Tibial nerve (tissue), 4 donors: ENCODE measurements at regions not wholly inside any gene's neighbourhood (a gene's known extent, or its start where the extent isn't known, plus 50 kb on each side); places are given as distances from the start of the nearest gene placed in this dataset.

ENCODE experiments used
- DNase-seq, 2 donors: peaks; one replicate each; pipeline ENCODE4 v3.0.0-alpha.2; 2019; ENCODE audit warnings: low spot score in 2 of 2
- H3K27ac ChIP-seq, 4 donors: fragments of 200-600 bp; sonication (generic) in 3 of 4; one replicate each; pipeline ENCODE4 v1.5.1; 2017 to 2019; ENCODE audit warnings: mild to moderate bottlenecking in 1 of 4
- H3K27me3 ChIP-seq, 2 donors: fragments of 200-600 bp; sonication (generic) in 1 of 2; one replicate each; pipeline versions ENCODE4 v1.5.1 to v1.6.0; 2017 to 2019
- H3K36me3 ChIP-seq, 3 donors: fragments of 200-600 bp; sonication (generic); one replicate each; pipeline ENCODE4 v1.5.1; 2018 to 2019
- H3K4me1 ChIP-seq, 4 donors: fragments of 200-600 bp; sonication (generic) in 3 of 4; one replicate each; pipeline ENCODE4 v1.5.1; 2017 to 2019
- H3K4me3 ChIP-seq, 4 donors: fragments of 200-600 bp; sonication (generic) in 3 of 4; one replicate each; pipeline ENCODE4 v1.5.1; 2017 to 2019; ENCODE audit warnings: mild to moderate bottlenecking in 1 of 4, moderate library complexity in 1 of 4
- H3K9me3 ChIP-seq, 4 donors: fragments of 200-600 bp; sonication (generic) in 3 of 4; one replicate each; pipeline ENCODE4 v1.5.1; 2017 to 2019
- EP300 ChIP-seq, 2 donors: sonication (generic); formaldehyde crosslinking; IDR thresholded peaks; one replicate each; pipeline ENCODE4 v1.6.1; 2017; ENCODE audit warnings: antibody characterized with exemption in 2 of 2, mild to moderate bottlenecking in 1 of 2
- POLR2A ChIP-seq, 2 donors: fragments of 450-650 bp; IDR thresholded peaks; one replicate each; pipeline ENCODE4 v1.6.1; 2017; ENCODE audit warnings: antibody characterized with exemption in 2 of 2, mild to moderate bottlenecking in 2 of 2, moderate library complexity in 2 of 2
- WGBS, 2 donors: methylation state at CpG; one replicate each; pipeline ENCODE4 v1.1.5; 2018; 5-methylcytosine and 5-hydroxymethylcytosine counted together
- TF ChIP-seq, protein P1 (sequence below), 5 experiments: fragments of 200-600 bp in 3 of 5; fragments of 450-650 bp in 2 of 5; sonication (generic) in 3 of 5; IDR thresholded peaks; one replicate each; pipeline ENCODE4 v1.5.1; 2016 to 2019; ENCODE audit warnings: antibody characterized with exemption in 5 of 5, mild to moderate bottlenecking in 3 of 5, moderate library complexity in 2 of 5

DNA sequence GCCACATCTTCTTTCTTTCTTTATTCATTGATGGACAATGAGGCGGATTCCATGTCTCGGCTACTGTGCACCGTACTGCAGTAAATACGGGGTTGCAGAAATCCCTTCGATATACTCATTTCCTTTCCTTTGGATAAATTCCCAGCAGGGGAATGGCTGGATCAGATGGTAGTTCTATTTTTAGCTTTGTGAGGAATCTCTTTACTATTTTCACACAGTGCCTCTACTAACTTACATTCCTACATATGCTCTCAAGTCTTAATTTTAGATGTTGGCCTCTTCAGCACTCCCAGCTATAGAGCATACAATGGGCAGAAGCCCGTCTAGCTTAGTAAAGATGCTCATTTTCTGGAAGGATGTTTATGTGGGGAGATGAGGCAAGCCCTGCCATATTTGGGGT is 317.4 kb downstream of the ASMT start:
- no peak overlapping the region for H3K4me3 ChIP-seq
- DNase-seq, result no peak
- peaks cover 0 to 5% (median 0%) of the 10 kb centered on the region in 4 donors for H3K9me3 ChIP-seq
- TF ChIP-seq EP300 (IDR thresholded peaks at IDR 0.05) (no peak), POLR2A (IDR thresholded peaks at IDR 0.05) (no peak)
- TF ChIP-seq, protein P1, sequence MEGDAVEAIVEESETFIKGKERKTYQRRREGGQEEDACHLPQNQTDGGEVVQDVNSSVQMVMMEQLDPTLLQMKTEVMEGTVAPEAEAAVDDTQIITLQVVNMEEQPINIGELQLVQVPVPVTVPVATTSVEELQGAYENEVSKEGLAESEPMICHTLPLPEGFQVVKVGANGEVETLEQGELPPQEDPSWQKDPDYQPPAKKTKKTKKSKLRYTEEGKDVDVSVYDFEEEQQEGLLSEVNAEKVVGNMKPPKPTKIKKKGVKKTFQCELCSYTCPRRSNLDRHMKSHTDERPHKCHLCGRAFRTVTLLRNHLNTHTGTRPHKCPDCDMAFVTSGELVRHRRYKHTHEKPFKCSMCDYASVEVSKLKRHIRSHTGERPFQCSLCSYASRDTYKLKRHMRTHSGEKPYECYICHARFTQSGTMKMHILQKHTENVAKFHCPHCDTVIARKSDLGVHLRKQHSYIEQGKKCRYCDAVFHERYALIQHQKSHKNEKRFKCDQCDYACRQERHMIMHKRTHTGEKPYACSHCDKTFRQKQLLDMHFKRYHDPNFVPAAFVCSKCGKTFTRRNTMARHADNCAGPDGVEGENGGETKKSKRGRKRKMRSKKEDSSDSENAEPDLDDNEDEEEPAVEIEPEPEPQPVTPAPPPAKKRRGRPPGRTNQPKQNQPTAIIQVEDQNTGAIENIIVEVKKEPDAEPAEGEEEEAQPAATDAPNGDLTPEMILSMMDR (IDR thresholded peaks at IDR 0.05), result no peak
- H3K27ac ChIP-seq, result no peak overlapping the region
- no peaks in the 10 kb centered on the region for H3K4me1 ChIP-seq
- H3K27me3 ChIP-seq, result no peaks in the 10 kb centered on the region
- WGBS, 2 donors, result 54 to 61% methylated on average over 6 of the region's 6 CpGs
- no peaks in the 10 kb centered on the region for H3K36me3 ChIP-seq

DNA sequence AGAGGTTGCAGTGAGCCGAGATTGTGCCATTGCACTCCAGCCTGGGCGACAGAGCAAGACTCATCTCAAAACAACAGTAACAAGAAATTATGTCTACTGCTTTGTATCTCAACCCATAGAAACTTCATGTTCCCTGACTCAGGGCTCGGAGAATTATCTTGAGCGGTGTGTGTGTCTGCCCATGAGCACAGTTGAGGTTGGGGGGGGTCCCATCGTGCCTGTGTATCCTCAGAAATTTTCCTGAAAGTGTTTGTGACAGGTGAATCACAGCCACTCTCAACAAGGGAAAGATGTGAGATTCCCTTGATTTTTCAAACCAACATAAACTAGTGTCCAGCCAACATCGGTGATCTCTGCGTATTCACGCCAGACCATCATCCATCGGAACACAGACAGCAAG is 319.1 kb downstream of the ASMT start:
- Histone ChIP-seq H3K27me3 (no peaks in the 10 kb centered on the region), H3K4me3 (no peak overlapping the region), H3K9me3 (peaks cover 0 to 5% (median 0%) of the 10 kb centered on the region in 4 donors), H3K4me1 (no peaks in the 10 kb centered on the region), H3K36me3 (no peaks in the 10 kb centered on the region), H3K27ac (no peak overlapping the region)
- DNase-seq, result no peak
- TF ChIP-seq, protein P1 (IDR thresholded peaks at IDR 0.05), result no peak
- TF ChIP-seq EP300 (IDR thresholded peaks at IDR 0.05) (no peak), POLR2A (IDR thresholded peaks at IDR 0.05) (no peak)
- WGBS, 2 donors, result 91 to 92% methylated on average over 9 of the region's 9 CpGs

DNA sequence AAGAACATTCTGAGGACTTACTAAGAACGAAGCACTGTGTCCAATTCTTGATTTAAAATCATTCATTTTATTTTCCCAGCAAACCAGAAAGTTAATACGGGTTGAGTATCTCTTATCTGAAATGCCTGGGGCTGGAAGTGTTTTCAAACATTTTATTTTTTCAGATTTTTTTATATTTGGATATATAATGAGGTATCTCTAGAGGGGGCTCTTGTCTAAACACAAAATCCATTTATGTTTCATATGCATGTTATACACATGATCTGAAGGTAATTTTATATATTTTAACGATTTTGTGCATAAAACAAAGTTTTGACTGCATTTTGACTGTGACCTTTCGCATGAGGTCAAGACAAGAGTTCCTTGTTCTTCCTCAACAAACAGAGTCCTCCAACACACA is 320.9 kb downstream of the ASMT start:
- TF ChIP-seq, protein P1 (IDR thresholded peaks at IDR 0.05), result no peak
- no peak for TF ChIP-seq POLR2A (IDR thresholded peaks at IDR 0.05)
- TF ChIP-seq EP300 (IDR thresholded peaks at IDR 0.05), result no peak
- Histone ChIP-seq H3K36me3 (no peaks in the 10 kb centered on the region), H3K4me1 (no peaks in the 10 kb centered on the region), H3K4me3 (no peak overlapping the region), H3K27ac (no peak overlapping the region), H3K27me3 (no peaks in the 10 kb centered on the region), H3K9me3 (peaks cover 0 to 5% (median 0%) of the 10 kb centered on the region in 4 donors)
- WGBS, 2 donors, result 56 to 61% methylated on average over 4 of the region's 4 CpGs
- no peak for DNase-seq

DNA sequence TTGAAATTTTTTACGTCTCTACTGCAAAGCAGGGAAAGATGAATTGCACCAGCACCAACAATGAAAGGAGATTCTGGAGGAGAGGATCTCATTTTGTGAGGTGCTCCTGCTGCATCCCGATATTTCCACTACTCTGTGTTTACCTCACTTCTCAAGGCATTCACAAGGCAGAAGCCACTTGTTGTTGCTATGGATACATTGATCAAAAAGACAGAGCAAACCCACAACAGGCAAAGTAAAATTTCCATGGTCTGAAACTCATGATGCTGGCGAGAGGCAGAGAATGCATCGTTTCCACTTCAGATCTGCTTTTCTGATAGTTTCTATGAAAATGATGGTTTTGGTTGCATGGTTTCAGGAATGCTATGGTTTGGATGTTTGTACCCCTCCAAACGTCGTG is 323.3 kb downstream of the ASMT start:
- no peaks in the 10 kb centered on the region for H3K4me1 ChIP-seq
- no peak overlapping the region for H3K4me3 ChIP-seq
- no peak overlapping the region for H3K27ac ChIP-seq
- H3K9me3 ChIP-seq, result peaks cover 0 to 9% (median 0%) of the 10 kb centered on the region in 4 donors
- DNase-seq, result no peak
- no peaks in the 10 kb centered on the region for H3K27me3 ChIP-seq
- TF ChIP-seq POLR2A (IDR thresholded peaks at IDR 0.05), result no peak
- TF ChIP-seq, protein P1 (IDR thresholded peaks at IDR 0.05), result no peak
- TF ChIP-seq EP300 (IDR thresholded peaks at IDR 0.05), result no peak
- no peaks in the 10 kb centered on the region for H3K36me3 ChIP-seq
- 89 to 93% methylated on average over 6 of the region's 6 CpGs for WGBS, 2 donors

DNA sequence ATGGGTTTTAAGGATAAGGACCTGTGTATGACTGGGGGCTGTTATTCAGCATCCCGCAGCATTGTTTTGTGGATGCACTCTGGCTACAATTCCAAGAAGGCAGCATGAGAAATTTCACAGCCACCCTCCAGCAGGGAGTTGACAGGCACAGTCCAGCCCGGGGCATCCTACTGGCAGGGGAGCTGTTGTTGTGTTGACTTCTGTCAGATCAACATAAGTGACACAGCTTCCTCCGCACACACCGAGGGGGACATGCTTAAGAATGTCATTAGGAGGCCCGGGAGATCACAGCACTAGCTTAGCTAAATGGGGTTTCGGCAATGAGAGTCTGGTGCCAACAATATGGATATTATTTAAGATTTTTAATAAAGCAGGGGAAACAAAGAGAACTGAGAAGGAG is 326.5 kb downstream of the ASMT start:
- H3K9me3 ChIP-seq, result peaks cover 0 to 9% (median 0%) of the 10 kb centered on the region in 4 donors
- no peaks in the 10 kb centered on the region for H3K27me3 ChIP-seq
- H3K4me3 ChIP-seq, result no peak overlapping the region
- WGBS, 2 donors, result 48 to 62% methylated on average over 6 of the region's 6 CpGs
- no peak overlapping the region for H3K27ac ChIP-seq
- H3K4me1 ChIP-seq, result no peaks in the 10 kb centered on the region
- TF ChIP-seq, protein P1 (IDR thresholded peaks at IDR 0.05), result no peak
- no peak for TF ChIP-seq EP300 (IDR thresholded peaks at IDR 0.05)
- no peak for TF ChIP-seq POLR2A (IDR thresholded peaks at IDR 0.05)
- no peaks in the 10 kb centered on the region for H3K36me3 ChIP-seq
- no peak for DNase-seq
